Calu3 (cell line): ENCODE measurements at regions not wholly inside any gene's neighbourhood (a gene's known extent, or its start where the extent isn't known, plus 50 kb on each side); places are given as distances from the start of the nearest gene placed in this dataset.

Source experiments
- BruUV-seq: library from RNA; stranded (reverse); fragments of 400-500 nt; replicated peaks from 2 replicates; lab custom pipeline; 2021; lab: Mats Ljungman, UMichigan
- CTCF ChIA-PET: fragments of 300-600 bp; sonication (Branson Sonifier 250); formaldehyde crosslinking; loops from one replicate; lab custom pipeline; 2022; ENCODE audit warnings: antibody characterized with exemption; lab: Charles Lee
- DNase-seq: peaks from one replicate; pipeline ENCODE4 v3.0.0; 2022
- H3K27ac Mint-ChIP-seq: one replicate; pipeline ENCODE4 v1.8.0; 2022; ENCODE audit warnings: mixed read lengths; ENCODE audit not compliant: unreplicated experiment
- H3K27me3 Mint-ChIP-seq: one replicate; pipeline ENCODE4 v1.8.0; 2022; ENCODE audit warnings: mixed read lengths; ENCODE audit not compliant: unreplicated experiment
- H3K36me3 Mint-ChIP-seq: one replicate; pipeline ENCODE4 v1.8.0; 2022; ENCODE audit warnings: mild to moderate bottlenecking, moderate library complexity, mixed read lengths; ENCODE audit not compliant: insufficient read depth, unreplicated experiment
- H3K4me1 Mint-ChIP-seq: one replicate; pipeline ENCODE4 v1.8.0; 2022; ENCODE audit warnings: mild to moderate bottlenecking, low read depth, mixed read lengths; ENCODE audit not compliant: unreplicated experiment
- H3K4me3 Mint-ChIP-seq: one replicate; pipeline ENCODE4 v1.8.0; 2022; ENCODE audit warnings: mild to moderate bottlenecking, low read depth, moderate library complexity, mixed read lengths; ENCODE audit not compliant: unreplicated experiment
- H3K9me3 Mint-ChIP-seq: one replicate; pipeline ENCODE4 v1.8.0; 2022; ENCODE audit warnings: low read depth, mixed read lengths; ENCODE audit not compliant: unreplicated experiment
- intact Hi-C: fragments of 100-400 bp; cut with micrococcal nuclease; formaldehyde crosslinking; loops from one replicate; pipeline ENCODE4 v1.10.0; 2022; ENCODE audit not compliant: unreplicated experiment
- TF ChIP-seq, protein P1 (sequence below): fragments of 200-600 bp; IDR thresholded peaks from one replicate; pipeline ENCODE4 v1.8.0; 2022; ENCODE audit warnings: antibody characterized with exemption; ENCODE audit not compliant: unreplicated experiment

DNA sequence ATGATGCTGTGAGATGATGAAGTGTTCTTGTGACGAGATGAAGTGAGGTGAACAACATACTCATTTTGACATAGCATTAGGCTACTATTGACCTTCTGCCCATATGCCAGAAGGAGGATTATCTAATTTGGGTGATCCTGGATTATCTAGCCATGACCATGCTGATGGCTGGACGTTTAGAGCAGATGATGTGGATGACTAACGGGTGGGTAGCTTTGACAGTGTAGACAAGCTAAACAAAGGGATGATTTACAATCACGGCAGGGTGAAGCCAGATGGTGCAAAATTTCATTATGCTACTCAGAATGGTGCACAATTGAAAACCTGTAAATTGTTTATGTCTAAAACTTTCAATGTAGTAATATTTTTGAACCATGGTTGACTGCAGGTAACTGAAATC is 2403.4 kb upstream of the ACO1 start:
- TF ChIP-seq, protein P1, sequence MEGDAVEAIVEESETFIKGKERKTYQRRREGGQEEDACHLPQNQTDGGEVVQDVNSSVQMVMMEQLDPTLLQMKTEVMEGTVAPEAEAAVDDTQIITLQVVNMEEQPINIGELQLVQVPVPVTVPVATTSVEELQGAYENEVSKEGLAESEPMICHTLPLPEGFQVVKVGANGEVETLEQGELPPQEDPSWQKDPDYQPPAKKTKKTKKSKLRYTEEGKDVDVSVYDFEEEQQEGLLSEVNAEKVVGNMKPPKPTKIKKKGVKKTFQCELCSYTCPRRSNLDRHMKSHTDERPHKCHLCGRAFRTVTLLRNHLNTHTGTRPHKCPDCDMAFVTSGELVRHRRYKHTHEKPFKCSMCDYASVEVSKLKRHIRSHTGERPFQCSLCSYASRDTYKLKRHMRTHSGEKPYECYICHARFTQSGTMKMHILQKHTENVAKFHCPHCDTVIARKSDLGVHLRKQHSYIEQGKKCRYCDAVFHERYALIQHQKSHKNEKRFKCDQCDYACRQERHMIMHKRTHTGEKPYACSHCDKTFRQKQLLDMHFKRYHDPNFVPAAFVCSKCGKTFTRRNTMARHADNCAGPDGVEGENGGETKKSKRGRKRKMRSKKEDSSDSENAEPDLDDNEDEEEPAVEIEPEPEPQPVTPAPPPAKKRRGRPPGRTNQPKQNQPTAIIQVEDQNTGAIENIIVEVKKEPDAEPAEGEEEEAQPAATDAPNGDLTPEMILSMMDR: no peak
- no peak overlapping the region for H3K4me3 Mint-ChIP-seq
- intact Hi-C loops: no loop called here
- no peak for DNase-seq
- no peaks in the 10 kb centered on the region for H3K27me3 Mint-ChIP-seq
- H3K36me3 Mint-ChIP-seq: no peaks in the 10 kb centered on the region
- no peak overlapping the region for H3K27ac Mint-ChIP-seq
- no TSS peak for BruUV-seq
- H3K9me3 Mint-ChIP-seq: no peaks in the 10 kb centered on the region
- CTCF ChIA-PET: no interaction called here
- H3K4me1 Mint-ChIP-seq: no peaks in the 10 kb centered on the region

DNA sequence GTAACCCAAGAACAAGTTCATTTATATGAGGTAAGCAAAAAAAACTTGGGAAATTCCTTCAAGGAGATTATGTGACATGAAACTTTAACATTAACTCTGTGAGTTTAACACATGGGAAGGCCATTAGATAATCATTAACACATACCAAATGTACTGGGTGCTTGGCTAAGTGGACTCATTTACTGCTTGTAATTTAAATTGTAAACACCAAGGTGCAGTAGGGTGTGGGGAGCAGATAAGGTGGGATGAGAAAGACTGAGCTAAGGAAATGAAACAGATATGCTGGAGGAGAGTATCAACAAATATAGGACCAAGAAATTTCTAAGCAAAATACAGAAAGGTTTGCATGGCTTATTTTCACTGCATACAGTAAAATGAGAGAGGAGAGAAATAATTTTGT is 2384.8 kb upstream of the ACO1 start:
- H3K4me1 Mint-ChIP-seq: peaks cover 9% of the 10 kb centered on the region
- CTCF ChIA-PET: no interaction called here
- TF ChIP-seq, protein P1: no peak
- no peaks in the 10 kb centered on the region for H3K27me3 Mint-ChIP-seq
- no peak overlapping the region for H3K27ac Mint-ChIP-seq
- H3K36me3 Mint-ChIP-seq: no peaks in the 10 kb centered on the region
- intact Hi-C loops: no loop called here
- peaks cover 3% of the 10 kb centered on the region for H3K9me3 Mint-ChIP-seq
- no peak for DNase-seq
- BruUV-seq: no TSS peak
- no peak overlapping the region for H3K4me3 Mint-ChIP-seq

DNA sequence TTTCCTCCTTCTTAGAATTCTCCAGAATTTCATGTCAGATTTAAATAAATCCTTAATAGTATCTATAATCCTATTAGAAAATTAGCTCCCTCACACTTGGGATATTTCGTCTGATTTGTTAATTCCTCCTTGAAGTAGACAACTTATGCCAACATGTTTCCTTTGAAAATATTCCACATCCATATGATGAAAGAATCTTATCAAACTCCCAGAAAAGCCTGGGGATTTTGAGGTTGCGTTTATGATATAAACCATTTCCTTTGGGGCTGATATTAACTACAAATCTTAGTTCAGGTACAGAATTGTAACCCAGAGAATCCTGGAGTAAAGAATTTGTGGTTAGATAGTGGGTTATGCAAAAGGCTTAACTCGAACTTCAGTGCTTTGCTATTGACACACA is 2373.8 kb upstream of the ACO1 start:
- CTCF ChIA-PET: no interaction called here
- Mint-ChIP-seq H3K9me3 (no peaks in the 10 kb centered on the region), H3K4me3 (no peak overlapping the region), H3K27ac (no peak overlapping the region), H3K27me3 (no peaks in the 10 kb centered on the region), H3K4me1 (no peaks in the 10 kb centered on the region), H3K36me3 (no peaks in the 10 kb centered on the region)
- no peak for DNase-seq
- intact Hi-C loops: no loop called here
- BruUV-seq: no TSS peak
- TF ChIP-seq, protein P1: no peak

DNA sequence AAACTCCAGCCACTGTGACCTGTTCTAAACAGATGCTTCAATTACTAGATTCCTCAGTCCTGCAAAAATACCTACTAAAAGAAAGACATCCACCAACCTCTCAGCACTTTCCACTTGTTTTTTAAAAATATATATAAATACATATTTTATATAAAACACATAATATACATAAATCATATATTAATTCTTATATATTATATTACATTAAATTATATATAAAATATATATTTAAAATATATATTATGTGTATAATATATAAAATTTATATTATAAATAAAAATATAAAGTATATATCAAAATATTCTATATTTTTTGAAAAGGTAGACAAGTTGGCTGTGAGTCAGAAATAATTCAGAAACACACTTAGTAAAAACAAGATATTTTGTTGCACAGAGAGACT is 2371.8 kb upstream of the ACO1 start:
- TF ChIP-seq, protein P1: no peak
- CTCF ChIA-PET: no interaction called here
- Mint-ChIP-seq H3K27me3 (no peaks in the 10 kb centered on the region), H3K9me3 (no peaks in the 10 kb centered on the region), H3K4me1 (no peaks in the 10 kb centered on the region), H3K36me3 (no peaks in the 10 kb centered on the region), H3K4me3 (no peak overlapping the region), H3K27ac (no peak overlapping the region)
- BruUV-seq: no TSS peak
- intact Hi-C loops: no loop called here
- no peak for DNase-seq

DNA sequence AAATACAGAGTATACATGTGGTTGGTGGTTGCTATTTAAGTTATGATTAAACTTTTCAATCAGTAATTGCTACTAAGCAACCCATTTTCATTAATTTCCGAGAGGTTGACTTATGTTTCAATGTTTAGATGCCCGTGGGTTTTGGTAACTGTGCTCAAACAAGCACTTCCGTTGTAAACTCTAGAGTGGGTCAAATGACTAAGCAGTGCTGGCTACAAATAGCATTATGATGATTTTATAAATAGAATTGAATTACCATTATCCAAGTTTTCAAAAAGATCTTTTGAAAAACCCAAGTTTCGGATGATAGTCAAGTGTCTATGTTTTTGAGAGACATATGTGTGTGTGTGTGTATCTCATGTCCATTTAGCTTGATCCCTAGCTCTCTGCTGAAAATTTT is 2369.4 kb upstream of the ACO1 start:
- H3K27ac Mint-ChIP-seq: no peak overlapping the region
- TF ChIP-seq, protein P1: no peak
- H3K9me3 Mint-ChIP-seq: no peaks in the 10 kb centered on the region
- no peak overlapping the region for H3K4me3 Mint-ChIP-seq
- CTCF ChIA-PET: no interaction called here
- no peaks in the 10 kb centered on the region for H3K36me3 Mint-ChIP-seq
- H3K4me1 Mint-ChIP-seq: no peaks in the 10 kb centered on the region
- DNase-seq: no peak
- intact Hi-C loops: no loop called here
- no TSS peak for BruUV-seq
- no peaks in the 10 kb centered on the region for H3K27me3 Mint-ChIP-seq
